MM.1S (cell line): ENCODE measurements at regions not wholly inside any gene's neighbourhood (a gene's known extent, or its start where the extent isn't known, plus 50 kb on each side); places are given as distances from the start of the nearest gene placed in this dataset.

Experiments used
- EZH2 ChIP-seq: fragments of 300-600 bp; sonication (generic); optimal IDR thresholded peaks from 2 replicates; pipeline ENCODE3; 2017; ENCODE audit warnings: low read depth, mild to moderate bottlenecking, antibody characterized with exemption, low read length, mixed read lengths
- EZH2phosphoT487 ChIP-seq: fragments of 300-600 bp; sonication (generic); IDR thresholded peaks from 2 replicates; pipeline ENCODE4 v1.6.1; 2018; ENCODE audit warnings: antibody characterized with exemption, low read length
- TF ChIP-seq, protein P1 (sequence below): fragments of 300-600 bp; sonication (generic); IDR thresholded peaks from 2 replicates; pipeline ENCODE4 v1.5.1; 2016; ENCODE audit warnings: antibody characterized with exemption, low read length, mixed read lengths

DNA sequence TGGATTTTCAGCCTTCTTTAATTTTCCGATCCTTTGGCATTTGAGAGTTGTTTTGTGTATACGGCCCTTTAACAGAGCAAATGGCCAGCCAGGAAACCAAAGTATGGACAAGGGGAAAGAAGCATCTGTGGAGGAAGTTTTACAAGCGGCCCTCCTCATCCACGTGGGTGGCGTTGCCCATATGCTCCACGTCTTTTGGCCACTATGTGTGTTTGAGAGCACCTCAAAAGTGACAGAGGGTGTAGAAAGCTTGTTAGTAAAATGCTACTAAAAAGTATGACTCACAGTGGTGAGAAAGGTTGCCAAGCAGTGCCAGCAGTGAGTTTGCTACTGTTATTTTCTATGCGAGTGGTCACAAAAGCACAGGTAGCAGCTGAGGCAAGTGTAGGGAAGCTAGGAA is 451.8 kb upstream of the NPAP1 start:
- TF ChIP-seq, protein P1, sequence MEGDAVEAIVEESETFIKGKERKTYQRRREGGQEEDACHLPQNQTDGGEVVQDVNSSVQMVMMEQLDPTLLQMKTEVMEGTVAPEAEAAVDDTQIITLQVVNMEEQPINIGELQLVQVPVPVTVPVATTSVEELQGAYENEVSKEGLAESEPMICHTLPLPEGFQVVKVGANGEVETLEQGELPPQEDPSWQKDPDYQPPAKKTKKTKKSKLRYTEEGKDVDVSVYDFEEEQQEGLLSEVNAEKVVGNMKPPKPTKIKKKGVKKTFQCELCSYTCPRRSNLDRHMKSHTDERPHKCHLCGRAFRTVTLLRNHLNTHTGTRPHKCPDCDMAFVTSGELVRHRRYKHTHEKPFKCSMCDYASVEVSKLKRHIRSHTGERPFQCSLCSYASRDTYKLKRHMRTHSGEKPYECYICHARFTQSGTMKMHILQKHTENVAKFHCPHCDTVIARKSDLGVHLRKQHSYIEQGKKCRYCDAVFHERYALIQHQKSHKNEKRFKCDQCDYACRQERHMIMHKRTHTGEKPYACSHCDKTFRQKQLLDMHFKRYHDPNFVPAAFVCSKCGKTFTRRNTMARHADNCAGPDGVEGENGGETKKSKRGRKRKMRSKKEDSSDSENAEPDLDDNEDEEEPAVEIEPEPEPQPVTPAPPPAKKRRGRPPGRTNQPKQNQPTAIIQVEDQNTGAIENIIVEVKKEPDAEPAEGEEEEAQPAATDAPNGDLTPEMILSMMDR = no peak
- TF ChIP-seq EZH2 (no peak), EZH2phosphoT487 (no peak)
